Natural killer cell (primary cell): ENCODE measurements at regions not wholly inside any gene's neighbourhood (a gene's known extent, or its start where the extent isn't known, plus 50 kb on each side); places are given as distances from the start of the nearest gene placed in this dataset.

Experiments used
- ATAC-seq, 3 donors: fragments of 150-1000 bp in 2 of 3; fragments of 200-7000 bp in 1 of 3; cut with Tn5 transposase; 1 replicate in 1 of 3; 2 replicates in 2 of 3; pipeline ENCODE4 v1.10.0; 2021; ENCODE audit warnings: mild to moderate bottlenecking in 2 of 3, moderate library complexity in 2 of 3
- DNase-seq, 2 donors: peaks; one replicate each; pipeline versions ENCODE4 v3.0.0 to v3.0.0-alpha.2; 2013 to 2021; ENCODE audit warnings: mixed read lengths in 1 of 2
- H3K27ac ChIP-seq: one replicate; pipeline ENCODE4 v1.5.1; 2013; ENCODE audit warnings: mild to moderate bottlenecking, low read length
- H3K27me3 ChIP-seq: one replicate; pipeline ENCODE4 v1.6.1; 2013; ENCODE audit warnings: low read length; ENCODE audit not compliant: control insufficient read depth, insufficient read depth
- H3K36me3 ChIP-seq: one replicate; pipeline ENCODE4 v1.6.1; 2013; ENCODE audit warnings: low read length; ENCODE audit not compliant: control insufficient read depth, insufficient read depth
- H3K4me1 ChIP-seq: one replicate; pipeline ENCODE4 v1.6.1; 2013; ENCODE audit warnings: low read length; ENCODE audit not compliant: control insufficient read depth, insufficient read depth
- H3K4me3 ChIP-seq: one replicate; pipeline ENCODE4 v1.5.1; 2013; ENCODE audit warnings: low read length
- H3K9me3 ChIP-seq: one replicate; pipeline ENCODE4 v1.6.1; 2013; ENCODE audit warnings: low read length; ENCODE audit not compliant: control insufficient read depth, insufficient read depth
- H3K27ac Mint-ChIP-seq, 2 donors: one replicate each; pipeline ENCODE4 v1.8.0; 2022; ENCODE audit warnings: mild to moderate bottlenecking in 2 of 2, mixed read lengths in 2 of 2, moderate library complexity in 1 of 2
- H3K27me3 Mint-ChIP-seq, 2 donors: one replicate each; pipeline ENCODE4 v1.8.0; 2022; ENCODE audit warnings: low read depth in 2 of 2, mixed read lengths in 2 of 2
- H3K36me3 Mint-ChIP-seq: one replicate; pipeline ENCODE4 v1.8.0; 2022; ENCODE audit warnings: mixed read lengths
- H3K4me1 Mint-ChIP-seq, 2 donors: one replicate each; pipeline ENCODE4 v1.8.0; 2022; ENCODE audit warnings: mixed read lengths in 2 of 2
- H3K4me3 Mint-ChIP-seq: one replicate; pipeline ENCODE4 v1.8.0; 2022; ENCODE audit warnings: mild to moderate bottlenecking, moderate library complexity, mixed read lengths
- H3K9me3 Mint-ChIP-seq, 2 donors: one replicate each; pipeline ENCODE4 v1.8.0; 2022; ENCODE audit warnings: mixed read lengths in 2 of 2
- CTCF ChIP-seq: fragments of 200-600 bp; IDR thresholded peaks from one replicate; pipeline ENCODE4 v1.8.0; 2022; ENCODE audit warnings: antibody characterized with exemption
- WGBS: methylation state at CpG from one replicate; pipeline ENCODE4 v1.1.7; 2013; ENCODE audit warnings: missing lambda C conversion rate; ENCODE audit not compliant: insufficient coverage; 5-methylcytosine and 5-hydroxymethylcytosine counted together
- intact Hi-C: fragments of 100-400 bp; cut with micrococcal nuclease; formaldehyde crosslinking; loops from one replicate; pipeline ENCODE4 v1.14.2; 2022

- Mint-ChIP-seq H3K27me3 (no peaks in the 10 kb centered on the region), H3K4me1 (no peaks in the 10 kb centered on the region), H3K36me3 (no peaks in the 10 kb centered on the region), H3K4me3 (no peak overlapping the region), H3K9me3 (peaks cover 9 to 10% of the 10 kb centered on the region in 2 donors), H3K27ac (no peak overlapping the region)
- Histone ChIP-seq H3K36me3 (no peaks in the 10 kb centered on the region), H3K4me3 (no peak overlapping the region), H3K9me3 (no peaks in the 10 kb centered on the region), H3K27me3 (no peaks in the 10 kb centered on the region), H3K27ac (no peak overlapping the region), H3K4me1 (no peaks in the 10 kb centered on the region)
- no peak for TF ChIP-seq CTCF
- WGBS: 43% methylated on average over 5 of the region's 6 CpGs
- DNase-seq (no peak), ATAC-seq (no peak)
- intact Hi-C loops: no loop called here
Measured at GRCh38 chr18:71336576-71337210, 1047.8 kb downstream of the SOCS6 start.

- Histone ChIP-seq H3K27ac (no peak overlapping the region), H3K27me3 (no peaks in the 10 kb centered on the region), H3K36me3 (no peaks in the 10 kb centered on the region), H3K9me3 (no peaks in the 10 kb centered on the region), H3K4me3 (no peak overlapping the region), H3K4me1 (no peaks in the 10 kb centered on the region)
- H3K9me3 Mint-ChIP-seq: peaks cover 17 to 24% of the 10 kb centered on the region in 2 donors
- DNase-seq: no peak
- intact Hi-C loops: no loop called here
- TF ChIP-seq CTCF: no peak
- 100% methylated on average over 1 of the region's 2 CpGs for WGBS
- no peak for ATAC-seq
- no peak overlapping the region for H3K27ac Mint-ChIP-seq
- no peaks in the 10 kb centered on the region for H3K27me3 Mint-ChIP-seq
- no peaks in the 10 kb centered on the region for H3K4me1 Mint-ChIP-seq
- H3K4me3 Mint-ChIP-seq: no peak overlapping the region
- no peaks in the 10 kb centered on the region for H3K36me3 Mint-ChIP-seq
Measured at GRCh38 chr18:71329563-71329962, 1040.7 kb downstream of the SOCS6 start.

- Histone ChIP-seq H3K27ac (no peak overlapping the region), H3K4me3 (no peak overlapping the region), H3K9me3 (no peaks in the 10 kb centered on the region), H3K4me1 (no peaks in the 10 kb centered on the region), H3K27me3 (no peaks in the 10 kb centered on the region), H3K36me3 (no peaks in the 10 kb centered on the region)
- Mint-ChIP-seq H3K4me1 (no peaks in the 10 kb centered on the region), H3K4me3 (no peak overlapping the region), H3K36me3 (no peaks in the 10 kb centered on the region), H3K9me3 (peaks cover 17 to 27% of the 10 kb centered on the region in 2 donors), H3K27me3 (no peaks in the 10 kb centered on the region), H3K27ac (no peak overlapping the region)
- ATAC-seq: no peak
- intact Hi-C loops: no loop called here
- DNase-seq: no peak
- TF ChIP-seq CTCF: no peak
- 100% methylated on average over 1 of the region's 3 CpGs for WGBS
Measured at GRCh38 chr18:71329114-71329513, 1040.3 kb downstream of the SOCS6 start.

GRCh38 chr18:71327850-71328249, 1039.0 kb downstream of the SOCS6 start:
- Histone ChIP-seq H3K27ac (no peak overlapping the region), H3K4me1 (no peaks in the 10 kb centered on the region), H3K27me3 (no peaks in the 10 kb centered on the region), H3K36me3 (no peaks in the 10 kb centered on the region), H3K9me3 (no peaks in the 10 kb centered on the region), H3K4me3 (no peak overlapping the region)
- H3K4me1 Mint-ChIP-seq: no peaks in the 10 kb centered on the region
- no peak overlapping the region for H3K4me3 Mint-ChIP-seq
- DNase-seq (no peak), ATAC-seq (no peak)
- TF ChIP-seq CTCF: no peak
- no peaks in the 10 kb centered on the region for H3K27me3 Mint-ChIP-seq
- no peak overlapping the region for H3K27ac Mint-ChIP-seq
- intact Hi-C loops: no loop called here
- WGBS: 14% methylated on average over 1 of the region's 1 CpG
- peaks cover 17 to 24% of the 10 kb centered on the region in 2 donors for H3K9me3 Mint-ChIP-seq
- H3K36me3 Mint-ChIP-seq: no peaks in the 10 kb centered on the region
